ENCODE measurements at regions not wholly inside any gene's neighbourhood (a gene's known extent, or its start where the extent isn't known, plus 50 kb on each side); places are given as distances from the start of the nearest gene placed in this dataset.

DNA sequence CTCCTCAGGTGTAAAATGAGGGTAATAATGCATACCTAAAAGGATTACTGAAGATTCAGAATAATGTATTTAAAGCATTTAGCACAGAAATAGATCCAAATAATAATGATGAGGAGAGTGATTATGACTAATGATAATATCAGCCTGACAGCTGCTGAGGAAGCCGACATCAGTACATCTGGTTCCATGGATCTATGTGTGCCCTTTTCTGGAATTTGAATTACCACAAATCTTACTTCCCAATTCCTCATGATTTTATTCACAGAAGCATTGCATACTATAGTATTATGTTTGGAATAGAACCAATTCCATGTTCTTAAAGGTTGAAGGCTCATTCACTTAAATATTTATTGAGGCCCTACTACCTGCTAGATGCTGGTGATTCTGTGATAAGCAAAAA lies 248.9 kb upstream of the THUMPD2 start:
- no peak for TF ChIP-seq POLR2AphosphoS5 (IDR thresholded peaks at IDR 0.05; ENCODE audit: borderline replicate concordance, low read depth, low read length)
- no peak for TF ChIP-seq EZH2 (IDR thresholded peaks at IDR 0.05)
- no peak for TF ChIP-seq FOXP2 (optimal IDR thresholded peaks at IDR 0.05; ENCODE audit: control extremely low read depth, extremely low read length, insufficient read depth)
